ENCODE measurements at regions not wholly inside any gene's neighbourhood (a gene's known extent, or its start where the extent isn't known, plus 50 kb on each side); places are given as distances from the start of the nearest gene placed in this dataset.

DNA sequence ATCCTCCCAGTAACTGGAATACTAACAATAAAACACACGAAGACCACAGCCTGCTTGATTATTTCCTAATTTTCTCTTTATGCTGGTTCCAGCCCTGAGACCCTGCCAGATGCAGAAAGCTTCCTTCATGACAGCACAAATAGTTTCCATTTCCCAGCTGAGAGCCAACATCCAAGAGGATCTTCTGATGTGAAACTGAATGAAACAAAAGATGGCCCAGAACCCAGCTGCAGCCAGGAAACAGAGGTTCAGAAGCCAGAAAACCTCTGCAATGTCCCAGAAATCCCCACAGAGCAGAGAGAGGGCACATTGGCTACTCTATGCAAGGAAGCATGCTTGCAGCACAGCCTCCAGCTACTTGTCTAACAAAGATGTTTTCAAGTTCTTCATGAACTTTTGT is 61.8 kb upstream of the PLEKHG1 start (continued):
- TF ChIP-seq E2F6 (IDR thresholded peaks at IDR 0.05) (no peak), CEBPB (IDR thresholded peaks at IDR 0.05; ENCODE audit: low read depth, low read length) (no peak), CREB1 (IDR thresholded peaks at IDR 0.05) (no peak), TCF12 (IDR thresholded peaks at IDR 0.05; ENCODE audit: low read depth, low read length) (no peak), KDM1A (IDR thresholded peaks at IDR 0.05; ENCODE audit: borderline replicate concordance, low read length) (no peak)

All from H1 (cell line).